ENCODE measurements at regions not wholly inside any gene's neighbourhood (a gene's known extent, or its start where the extent isn't known, plus 50 kb on each side); places are given as distances from the start of the nearest gene placed in this dataset.

GRCh38 chr14:53551862-53552261, 398.7 kb upstream of the DDHD1 start:
- no peak for ATAC-seq (ENCODE audit: insufficient read depth, low read depth)
- Histone ChIP-seq H2AFZ (ENCODE audit: low read depth, low read length) (no peak overlapping the region), H3K79me2 (ENCODE audit: insufficient read depth, low read length) (no peaks in the 10 kb centered on the region), H3K27me3 (ENCODE audit: insufficient read depth, low read length, poor library complexity) (no peaks in the 10 kb centered on the region), H3K9ac (ENCODE audit: low read depth, low read length) (no peak overlapping the region), H3K9me3 (ENCODE audit: insufficient read depth, low read length, severe bottlenecking) (no peaks in the 10 kb centered on the region), H3K36me3 (ENCODE audit: insufficient read depth, low read length) (no peaks in the 10 kb centered on the region), H3K4me3 (ENCODE audit: low read depth in 1 of 2, low read length in 2 of 2) (no peak overlapping the region), H3K4me2 (ENCODE audit: insufficient read depth, low read length) (no peak overlapping the region), H3K4me1 (ENCODE audit: insufficient read depth, low read length) (no peaks in the 10 kb centered on the region), H3K27ac (ENCODE audit: low read length) (no peak overlapping the region), H4K20me1 (ENCODE audit: insufficient read depth, low read length) (no peaks in the 10 kb centered on the region)
- no peak for DNase-seq
- no peak for TF ChIP-seq EZH2 (IDR thresholded peaks at IDR 0.05; ENCODE audit: borderline replicate concordance, low read depth, low read length, severe bottlenecking)
- TF ChIP-seq CTCF (IDR thresholded peaks at IDR 0.05; ENCODE audit: borderline replicate concordance, extremely low read depth, low read length, poor library complexity, severe bottlenecking): no peak

DNA sequence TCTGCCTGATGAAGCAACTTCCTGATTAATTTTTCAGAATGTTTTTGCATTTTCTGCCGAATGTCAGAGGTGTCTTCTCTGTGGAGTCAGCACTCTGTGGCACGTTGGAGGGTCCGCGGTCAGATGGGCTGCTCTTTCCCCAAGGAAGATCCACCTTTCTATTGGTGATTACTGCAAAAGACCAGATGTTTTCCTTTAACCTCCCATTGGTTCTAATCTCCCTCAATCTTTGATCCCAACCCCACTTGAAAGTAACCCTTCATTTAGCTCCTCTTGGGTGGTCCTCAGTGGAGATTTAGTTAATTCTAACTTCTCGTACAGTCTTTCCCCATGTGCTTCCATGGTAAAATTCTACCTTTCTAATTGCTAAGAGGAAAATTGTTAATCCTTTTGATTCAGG, 397.7 kb upstream of the DDHD1 start:
- no peak overlapping the region for H2AFZ ChIP-seq (ENCODE audit: low read depth, low read length)
- H3K4me1 ChIP-seq (ENCODE audit: insufficient read depth, low read length): no peaks in the 10 kb centered on the region
- H3K9ac ChIP-seq (ENCODE audit: low read depth, low read length): no peak overlapping the region
- no peak overlapping the region for H3K27ac ChIP-seq (ENCODE audit: low read length)
- H3K36me3 ChIP-seq (ENCODE audit: insufficient read depth, low read length): no peaks in the 10 kb centered on the region
- no peaks in the 10 kb centered on the region for H3K9me3 ChIP-seq (ENCODE audit: insufficient read depth, low read length, severe bottlenecking)
- no peak overlapping the region for H3K4me3 ChIP-seq (ENCODE audit: low read depth in 1 of 2, low read length in 2 of 2)
- DNase-seq: no peak
- no peak for ATAC-seq (ENCODE audit: insufficient read depth, low read depth)
- TF ChIP-seq CTCF (IDR thresholded peaks at IDR 0.05; ENCODE audit: borderline replicate concordance, extremely low read depth, low read length, poor library complexity, severe bottlenecking) (no peak), EZH2 (IDR thresholded peaks at IDR 0.05; ENCODE audit: borderline replicate concordance, low read depth, low read length, severe bottlenecking) (no peak)
- no peak overlapping the region for H3K4me2 ChIP-seq (ENCODE audit: insufficient read depth, low read length)
- no peaks in the 10 kb centered on the region for H3K27me3 ChIP-seq (ENCODE audit: insufficient read depth, low read length, poor library complexity)
- H4K20me1 ChIP-seq (ENCODE audit: insufficient read depth, low read length): no peaks in the 10 kb centered on the region
- no peaks in the 10 kb centered on the region for H3K79me2 ChIP-seq (ENCODE audit: insufficient read depth, low read length)

DNA sequence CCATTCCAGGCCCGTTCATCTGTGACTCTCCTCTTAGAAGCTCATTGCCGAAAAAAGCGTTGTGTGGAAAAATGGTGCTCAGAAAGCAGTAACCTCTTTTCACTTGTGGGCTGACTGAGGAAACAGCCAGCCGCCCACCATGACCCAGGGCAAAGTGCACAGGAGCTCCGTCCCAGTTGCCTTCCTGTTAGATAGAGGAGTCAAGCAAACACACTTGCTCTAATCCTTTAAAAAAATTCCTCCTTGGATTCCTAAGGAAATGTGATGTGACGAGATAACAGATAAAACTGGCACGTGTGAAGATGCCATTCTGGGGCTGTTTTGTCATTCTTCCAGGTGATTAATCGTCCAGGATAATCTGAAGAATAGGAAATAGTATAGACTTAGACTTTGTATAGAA, 396.8 kb upstream of the DDHD1 start:
- Histone ChIP-seq H3K79me2 (ENCODE audit: insufficient read depth, low read length) (no peaks in the 10 kb centered on the region), H3K9ac (ENCODE audit: low read depth, low read length) (no peak overlapping the region), H3K4me3 (ENCODE audit: low read depth in 1 of 2, low read length in 2 of 2) (no peak overlapping the region), H3K36me3 (ENCODE audit: insufficient read depth, low read length) (no peaks in the 10 kb centered on the region), H4K20me1 (ENCODE audit: insufficient read depth, low read length) (no peaks in the 10 kb centered on the region), H3K27me3 (ENCODE audit: insufficient read depth, low read length, poor library complexity) (no peaks in the 10 kb centered on the region), H3K4me1 (ENCODE audit: insufficient read depth, low read length) (no peaks in the 10 kb centered on the region), H2AFZ (ENCODE audit: low read depth, low read length) (no peak overlapping the region), H3K4me2 (ENCODE audit: insufficient read depth, low read length) (no peak overlapping the region), H3K9me3 (ENCODE audit: insufficient read depth, low read length, severe bottlenecking) (no peaks in the 10 kb centered on the region), H3K27ac (ENCODE audit: low read length) (no peak overlapping the region)
- ATAC-seq (ENCODE audit: insufficient read depth, low read depth) (no peak), DNase-seq (no peak)
- TF ChIP-seq CTCF (IDR thresholded peaks at IDR 0.05; ENCODE audit: borderline replicate concordance, extremely low read depth, low read length, poor library complexity, severe bottlenecking): no peak

DNA sequence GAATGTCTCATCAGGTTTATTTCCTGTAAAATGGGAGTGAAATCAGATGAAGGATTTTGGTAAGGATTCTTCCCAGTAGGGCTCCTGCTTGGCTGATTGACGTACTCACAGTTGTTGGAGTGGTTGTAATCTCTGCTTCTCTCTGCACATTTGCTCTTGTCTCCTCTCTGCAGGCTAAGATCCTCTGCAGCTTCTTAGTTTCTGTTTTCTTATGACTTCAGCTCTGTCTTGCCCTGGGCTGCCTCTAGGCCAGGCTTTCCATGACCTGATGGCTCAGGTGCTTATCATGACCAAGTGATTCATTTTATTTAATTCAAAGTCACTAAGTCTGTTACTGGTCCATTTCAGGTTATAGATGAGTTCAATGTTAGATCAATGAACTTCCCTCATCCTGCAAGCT, 394.5 kb upstream of the DDHD1 start:
- Histone ChIP-seq H3K4me2 (ENCODE audit: insufficient read depth, low read length) (no peak overlapping the region), H3K4me3 (ENCODE audit: low read depth in 1 of 2, low read length in 2 of 2) (no peak overlapping the region), H3K9ac (ENCODE audit: low read depth, low read length) (no peak overlapping the region), H3K4me1 (ENCODE audit: insufficient read depth, low read length) (no peaks in the 10 kb centered on the region), H3K9me3 (ENCODE audit: insufficient read depth, low read length, severe bottlenecking) (no peaks in the 10 kb centered on the region), H4K20me1 (ENCODE audit: insufficient read depth, low read length) (no peaks in the 10 kb centered on the region), H3K36me3 (ENCODE audit: insufficient read depth, low read length) (no peaks in the 10 kb centered on the region), H2AFZ (ENCODE audit: low read depth, low read length) (no peak overlapping the region), H3K27me3 (ENCODE audit: insufficient read depth, low read length, poor library complexity) (no peaks in the 10 kb centered on the region), H3K27ac (ENCODE audit: low read length) (no peak overlapping the region), H3K79me2 (ENCODE audit: insufficient read depth, low read length) (no peaks in the 10 kb centered on the region)
- DNase-seq: no peak
- no peak for ATAC-seq (ENCODE audit: insufficient read depth, low read depth)
- no peak for TF ChIP-seq EZH2 (IDR thresholded peaks at IDR 0.05; ENCODE audit: borderline replicate concordance, low read depth, low read length, severe bottlenecking)
- no peak for TF ChIP-seq CTCF (IDR thresholded peaks at IDR 0.05; ENCODE audit: borderline replicate concordance, extremely low read depth, low read length, poor library complexity, severe bottlenecking)

Data from DND-41 (cell line).